H1 (cell line): ENCODE measurements at regions not wholly inside any gene's neighbourhood (a gene's known extent, or its start where the extent isn't known, plus 50 kb on each side); places are given as distances from the start of the nearest gene placed in this dataset.

Source experiments
- BRCA1 ChIP-seq: IDR thresholded peaks from 2 replicates; pipeline ENCODE4 v1.6.1; 2012; ENCODE audit warnings: low read depth, low read length, improper control_type of control experiment
- HDAC2 ChIP-seq, 2 experiments: fragments of 300-600 bp in 1 of 2; sonication (generic) in 1 of 2; IDR thresholded peaks; 2 replicates each; pipeline ENCODE4 v1.6.1; 2011 to 2012; ENCODE audit warnings: low read depth in 2 of 2, low read length in 2 of 2, mild to moderate bottlenecking in 2 of 2, moderate library complexity in 2 of 2, borderline replicate concordance in 1 of 2, inconsistent platforms in 1 of 2
- NANOG ChIP-seq: IDR thresholded peaks from 2 replicates; pipeline ENCODE4 v1.6.1; 2011; ENCODE audit warnings: low read length, low read depth, mild to moderate bottlenecking, inconsistent platforms; ENCODE audit not compliant: insufficient read depth, poor library complexity, severe bottlenecking
- POU5F1 ChIP-seq: IDR thresholded peaks from 2 replicates; pipeline ENCODE4 v1.6.1; 2011; ENCODE audit warnings: low read depth, mild to moderate bottlenecking, low read length, moderate library complexity
- RBBP5 ChIP-seq: IDR thresholded peaks from 2 replicates; pipeline ENCODE4 v1.7.1; 2012; ENCODE audit warnings: low read depth, mild to moderate bottlenecking, inconsistent platforms, low read length, moderate library complexity, borderline replicate concordance

GRCh38 chr1:241444836-241445235 is 74.7 kb downstream of the FH start (continued):
- no peak for TF ChIP-seq NANOG
- TF ChIP-seq RBBP5: no peak
- no peak for TF ChIP-seq HDAC2 (IDR thresholded peaks at IDR 0.05; ENCODE audit: borderline replicate concordance in 1 of 2, low read depth in 2 of 2, low read length in 2 of 2)
- no peak for TF ChIP-seq POU5F1
- no peak for TF ChIP-seq BRCA1
